ENCODE measurements at regions not wholly inside any gene's neighbourhood (a gene's known extent, or its start where the extent isn't known, plus 50 kb on each side); places are given as distances from the start of the nearest gene placed in this dataset.

GRCh38 chr1:198007011-198007410, 89.8 kb downstream of the LHX9 start:
- Histone ChIP-seq H3K36me3 (replicated peaks) (no peaks in the 10 kb centered on the region), H3K27me3 (replicated peaks) (no peaks in the 10 kb centered on the region), H3K4me3 (ENCODE audit: low read depth, low read length) (no peak overlapping the region), H3K27ac (no peak overlapping the region)
- in situ Hi-C loops (cut with HindIII; ENCODE audit: low pct_ligation_motif_present, low sequenced_read_pairs), result no loop called here
- no peak for DNase-seq
- TF ChIP-seq CTCF (IDR thresholded peaks at IDR 0.05; ENCODE audit: low read depth, low read length, missing control alignments), result no peak

- in situ Hi-C loops (cut with HindIII; ENCODE audit: low pct_ligation_motif_present, low sequenced_read_pairs), result no loop called here
- H3K4me3 ChIP-seq (ENCODE audit: low read depth, low read length), result no peak overlapping the region
- no peak for TF ChIP-seq CTCF (IDR thresholded peaks at IDR 0.05; ENCODE audit: low read depth, low read length, missing control alignments)
- H3K36me3 ChIP-seq (replicated peaks), result no peaks in the 10 kb centered on the region
- no peaks in the 10 kb centered on the region for H3K27me3 ChIP-seq (replicated peaks)
- DNase-seq, result no peak
- H3K27ac ChIP-seq, result no peak overlapping the region
Observed at GRCh38 chr1:198007687-198008607, 90.8 kb downstream of the LHX9 start.

GRCh38 chr1:198014355-198014754, 97.2 kb downstream of the LHX9 start:
- Histone ChIP-seq H3K36me3 (replicated peaks) (no peaks in the 10 kb centered on the region), H3K27me3 (replicated peaks) (no peaks in the 10 kb centered on the region), H3K4me3 (ENCODE audit: low read depth, low read length) (no peak overlapping the region), H3K27ac (no peak overlapping the region)
- no peak for TF ChIP-seq CTCF (IDR thresholded peaks at IDR 0.05; ENCODE audit: low read depth, low read length, missing control alignments)
- DNase-seq, result no peak
- in situ Hi-C loops (cut with HindIII; ENCODE audit: low pct_ligation_motif_present, low sequenced_read_pairs), result no loop called here

GRCh38 chr1:198015309-198015708, 98.1 kb downstream of the LHX9 start:
- in situ Hi-C loops (cut with HindIII; ENCODE audit: low pct_ligation_motif_present, low sequenced_read_pairs), result no loop called here
- no peak overlapping the region for H3K4me3 ChIP-seq (ENCODE audit: low read depth, low read length)
- H3K36me3 ChIP-seq (replicated peaks), result no peaks in the 10 kb centered on the region
- no peak for DNase-seq
- H3K27ac ChIP-seq, result no peak overlapping the region
- TF ChIP-seq CTCF (IDR thresholded peaks at IDR 0.05; ENCODE audit: low read depth, low read length, missing control alignments), result no peak
- no peaks in the 10 kb centered on the region for H3K27me3 ChIP-seq (replicated peaks)

GRCh38 chr1:198018529-198018928, 101.4 kb downstream of the LHX9 start:
- H3K36me3 ChIP-seq (replicated peaks), result no peaks in the 10 kb centered on the region
- H3K4me3 ChIP-seq (ENCODE audit: low read depth, low read length), result no peak overlapping the region
- no peak for TF ChIP-seq CTCF (IDR thresholded peaks at IDR 0.05; ENCODE audit: low read depth, low read length, missing control alignments)
- peak overlapping the region; percentile 11 for H3K27ac ChIP-seq
- in situ Hi-C loops (cut with HindIII; ENCODE audit: low pct_ligation_motif_present, low sequenced_read_pairs), result no loop called here
- H3K27me3 ChIP-seq (replicated peaks), result no peaks in the 10 kb centered on the region
- peak; percentile 96 for DNase-seq
